HS-27A (cell line): ENCODE measurements at regions not wholly inside any gene's neighbourhood (a gene's known extent, or its start where the extent isn't known, plus 50 kb on each side); places are given as distances from the start of the nearest gene placed in this dataset.

ENCODE experiments used
- DNase-seq: peaks from one replicate; pipeline ENCODE4 v3.0.0-alpha.2; 2012; ENCODE audit warnings: low read depth, missing footprints

- no peak for DNase-seq
These were observed 59.6 kb upstream of the CDK13 start for GRCh38 chr7:39890411-39890810.

- no peak for DNase-seq
These were observed 58.2 kb upstream of the CDK13 start for GRCh38 chr7:39891894-39892293.

- no peak for DNase-seq
These were observed 57.7 kb upstream of the CDK13 start for GRCh38 chr7:39892361-39892760.

- DNase-seq: no peak
These were observed 55.2 kb upstream of the CDK13 start for GRCh38 chr7:39894904-39895303.

GRCh38 chr7:39896840-39897239 is 53.2 kb upstream of the CDK13 start:
- no peak for DNase-seq

GRCh38 chr7:39898867-39899266 is 51.2 kb upstream of the CDK13 start:
- no peak for DNase-seq
